Lung (tissue), 11 donors: ENCODE measurements at regions not wholly inside any gene's neighbourhood (a gene's known extent, or its start where the extent isn't known, plus 50 kb on each side); places are given as distances from the start of the nearest gene placed in this dataset.

ENCODE experiments used
- ATAC-seq: fragments of 200-7000 bp; cut with Tn5 transposase; one replicate; pipeline ENCODE4 v1.9.1; 2020; ENCODE audit warnings: moderate number of reproducible peaks; ENCODE audit not compliant: insufficient read depth, low FRiP score
- DNase-seq, 3 donors: peaks; one replicate each; pipeline ENCODE4 v3.0.0-alpha.2; 2013 to 2017
- H3K27ac ChIP-seq, 2 donors: one replicate each; pipeline ENCODE4 v1.5.1; 2013; ENCODE audit warnings: mild to moderate bottlenecking in 2 of 2, moderate library complexity in 2 of 2, control low read depth in 1 of 2, inconsistent platforms in 1 of 2, low read depth in 1 of 2, low read length in 1 of 2
- H3K27me3 ChIP-seq, 3 donors: one replicate each; pipeline ENCODE4 v1.5.1; 2013; ENCODE audit warnings: low read length in 2 of 3; ENCODE audit not compliant: control insufficient read depth in 3 of 3, insufficient read depth in 3 of 3
- H3K36me3 ChIP-seq, 4 donors: one replicate each; pipeline ENCODE4 v1.5.1; 2013; ENCODE audit warnings: low read length in 4 of 4, mild to moderate bottlenecking in 1 of 4, moderate library complexity in 1 of 4; ENCODE audit not compliant: control insufficient read depth in 4 of 4, insufficient read depth in 4 of 4
- H3K4me1 ChIP-seq, 5 donors: one replicate each; pipeline ENCODE4 v1.5.1; 2013; ENCODE audit warnings: low read length in 5 of 5, mild to moderate bottlenecking in 2 of 5, moderate library complexity in 1 of 5; ENCODE audit not compliant: control insufficient read depth in 5 of 5, insufficient read depth in 5 of 5
- H3K4me3 ChIP-seq: one replicate; pipeline ENCODE4 v1.5.1; 2013; ENCODE audit warnings: mild to moderate bottlenecking, control low read depth, moderate library complexity
- H3K9ac ChIP-seq, 2 donors: one replicate each; pipeline ENCODE4 v1.5.1; 2013; ENCODE audit warnings: low read length in 2 of 2, control low read depth in 1 of 2; ENCODE audit not compliant: insufficient read depth in 1 of 2
- H3K9me3 ChIP-seq, 4 donors: one replicate each; pipeline ENCODE4 v1.5.1; 2013; ENCODE audit warnings: low read length in 3 of 4, mild to moderate bottlenecking in 1 of 4, moderate library complexity in 1 of 4; ENCODE audit not compliant: control insufficient read depth in 4 of 4, insufficient read depth in 3 of 4
- CTCF ChIP-seq: IDR thresholded peaks from 2 replicates; pipeline ENCODE4 v1.5.1; 2012; ENCODE audit warnings: mild to moderate bottlenecking; ENCODE audit errors: control extremely low read depth, extremely low read depth
- WGBS, 2 donors: extraction: QIAGEN DNeasy Blood & Tissue Kit; methylation state at CpG; one replicate each; pipeline ENCODE4 v1.1.7; 2013; 5-methylcytosine and 5-hydroxymethylcytosine counted together
- donor health status: control.
- donor health status: control.
- donor health status: Bipolar disorder and iron deficiency.
- donor health status: healthy.
- donor health status: DM: yes; HTN: yes; CAD: no.

GRCh38 chr2:24435391-24436316, 55.4 kb upstream of the NCOA1 start:
- WGBS, 2 donors, result 45 to 61% methylated on average over 13 of the region's 13 CpGs
- TF ChIP-seq CTCF, result no peak
- Histone ChIP-seq H3K4me1 (peaks cover 2 to 44% (median 14%) of the 10 kb centered on the region in 5 donors), H3K4me3 (no peak overlapping the region), H3K9ac (peak overlapping the region in 1 of 2 donors; percentile 6), H3K36me3 (no peaks in the 10 kb centered on the region), H3K27ac (peak overlapping the region; percentile 30 to 68), H3K27me3 (no peaks in the 10 kb centered on the region), H3K9me3 (no peaks in the 10 kb centered on the region)
- DNase-seq, result peak; percentile 92 to 97 (median 97)
- no peak for ATAC-seq

- DNase-seq, result peak in 2 of 3 donors; percentile 30 to 32
- no peak overlapping the region for H3K9ac ChIP-seq
- 100% methylated on average over 1 of the region's 1 CpG for WGBS, 2 donors
Observed at GRCh38 chr2:24434541-24434940, 56.5 kb upstream of the NCOA1 start.

GRCh38 chr2:24432735-24433134, 58.3 kb upstream of the NCOA1 start:
- peaks cover 2 to 45% (median 22%) of the 10 kb centered on the region in 5 donors for H3K4me1 ChIP-seq
- H3K9me3 ChIP-seq, result no peaks in the 10 kb centered on the region
- H3K36me3 ChIP-seq, result no peaks in the 10 kb centered on the region
- 68 to 75% methylated on average over 3 of the region's 3 CpGs for WGBS, 2 donors
- H3K27ac ChIP-seq, result no peak overlapping the region
- no peak for TF ChIP-seq CTCF
- DNase-seq (no peak), ATAC-seq (no peak)
- H3K27me3 ChIP-seq, result no peaks in the 10 kb centered on the region
- H3K4me3 ChIP-seq, result no peak overlapping the region
- H3K9ac ChIP-seq, result no peak overlapping the region

More at GRCh38 chr2:24434541-24434940, 56.5 kb upstream of the NCOA1 start:
- peaks cover 2 to 48% (median 16%) of the 10 kb centered on the region in 5 donors for H3K4me1 ChIP-seq
- no peaks in the 10 kb centered on the region for H3K36me3 ChIP-seq
- H3K27me3 ChIP-seq, result no peaks in the 10 kb centered on the region
- no peak for ATAC-seq
- no peak overlapping the region for H3K4me3 ChIP-seq
- H3K9me3 ChIP-seq, result no peaks in the 10 kb centered on the region
- no peak for TF ChIP-seq CTCF
- no peak overlapping the region for H3K27ac ChIP-seq
